ENCODE measurements at regions not wholly inside any gene's neighbourhood (a gene's known extent, or its start where the extent isn't known, plus 50 kb on each side); places are given as distances from the start of the nearest gene placed in this dataset.

DNA sequence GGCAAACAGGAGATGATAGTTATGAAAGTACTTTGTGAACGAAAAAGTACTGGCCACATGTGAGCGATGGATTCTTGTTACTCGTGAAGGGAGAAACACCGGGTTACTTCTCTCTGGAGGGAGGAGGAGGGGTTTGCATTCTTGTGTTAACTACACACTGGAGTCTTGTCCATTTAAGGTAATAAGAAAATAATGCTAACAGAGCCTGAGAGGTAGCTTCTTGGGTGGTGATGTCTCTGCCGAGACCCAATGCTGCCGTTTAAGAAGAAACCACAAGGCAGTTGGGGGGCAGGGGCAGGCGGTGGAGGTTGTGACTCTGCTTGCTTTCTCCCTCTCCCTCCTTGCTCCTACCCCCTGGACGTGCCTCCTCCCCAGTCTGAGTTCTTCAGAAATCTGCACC lies 100.9 kb upstream of the ROPN1 start:
- Histone ChIP-seq H3K27me3 (no peaks in the 10 kb centered on the region), H3K36me3 (peaks cover 0 to 4% (median 0%) of the 10 kb centered on the region in 4 donors), H3K4me3 (no peak overlapping the region), H3K27ac (no peak overlapping the region), H3K9me3 (no peaks in the 10 kb centered on the region), H3K4me1 (no peaks in the 10 kb centered on the region)
- TF ChIP-seq CTCF (IDR thresholded peaks at IDR 0.05) (no peak), POLR2AphosphoS5 (IDR thresholded peaks at IDR 0.05) (no peak), POLR2A (IDR thresholded peaks at IDR 0.05) (no peak), EP300 (IDR thresholded peaks at IDR 0.05) (no peak)
- intact Hi-C loops (cut with DNase I; ENCODE audit: low total_unique reads) = no loop called here
- 68 to 74% (median 72%) methylated on average over 8 of the region's 8 CpGs for WGBS, 5 donors
- no peak for DNase-seq

GRCh38 chr3:124094496-124094895 lies 102.6 kb upstream of the ROPN1 start:
- Histone ChIP-seq H3K4me3 (no peak overlapping the region), H3K27ac (no peak overlapping the region), H3K36me3 (peaks cover 0 to 4% (median 0%) of the 10 kb centered on the region in 4 donors), H3K9me3 (no peaks in the 10 kb centered on the region), H3K27me3 (no peaks in the 10 kb centered on the region), H3K4me1 (no peaks in the 10 kb centered on the region)
- DNase-seq = peak in 1 of 2 donors; percentile 34
- 78 to 94% (median 90%) methylated on average over 20 of the region's 20 CpGs for WGBS, 5 donors
- TF ChIP-seq POLR2AphosphoS5 (IDR thresholded peaks at IDR 0.05) (no peak), CTCF (IDR thresholded peaks at IDR 0.05) (no peak), POLR2A (IDR thresholded peaks at IDR 0.05) (no peak), EP300 (IDR thresholded peaks at IDR 0.05) (no peak)
- intact Hi-C loops (cut with DNase I; ENCODE audit: low total_unique reads) = no loop called here

DNA sequence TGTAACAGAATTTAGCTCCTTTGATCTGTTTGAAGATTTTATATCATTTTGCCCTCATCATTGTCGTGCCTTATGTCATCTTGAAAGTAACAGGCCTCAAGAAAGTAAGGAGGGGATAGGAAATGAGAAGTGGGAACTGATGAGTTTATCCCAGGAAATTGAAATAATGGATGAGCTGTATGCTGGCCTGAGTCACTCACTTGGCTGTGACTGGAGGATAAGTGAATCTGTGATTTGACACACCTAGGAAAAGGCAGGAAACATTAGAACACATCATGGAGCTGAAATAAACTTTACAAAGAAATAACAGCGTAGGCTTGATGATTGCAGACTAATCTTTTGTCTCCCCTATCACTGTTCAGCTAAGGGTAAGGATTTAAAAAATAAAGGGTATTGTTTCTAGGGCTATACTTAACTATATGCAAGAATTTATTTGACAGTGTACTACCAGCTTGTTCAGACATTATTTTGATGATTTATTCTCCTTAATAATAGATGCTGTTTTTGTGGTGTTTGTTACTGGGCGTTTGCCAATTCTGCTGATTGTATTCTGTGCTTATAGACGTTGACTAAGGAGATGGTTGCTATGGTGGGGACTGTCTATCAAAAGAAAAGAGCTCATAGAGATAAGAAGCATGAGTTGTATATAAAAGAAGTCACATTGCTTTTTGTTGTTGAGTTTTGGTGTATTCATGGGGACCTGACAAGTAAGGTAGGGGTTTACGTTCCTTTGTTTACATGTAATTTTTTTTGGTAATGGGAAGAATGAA lies 105.6 kb upstream of the ROPN1 start:
- TF ChIP-seq CTCF (IDR thresholded peaks at IDR 0.05) (no peak), POLR2A (IDR thresholded peaks at IDR 0.05) (no peak), EP300 (IDR thresholded peaks at IDR 0.05) (no peak), POLR2AphosphoS5 (IDR thresholded peaks at IDR 0.05) (no peak)
- H3K36me3 ChIP-seq = peaks cover 0 to 4% (median 0%) of the 10 kb centered on the region in 4 donors
- H3K9me3 ChIP-seq = no peaks in the 10 kb centered on the region
- no peak overlapping the region for H3K27ac ChIP-seq
- H3K4me3 ChIP-seq = no peak overlapping the region
- WGBS, 5 donors = 47 to 57% (median 54%) methylated on average over 5 of the region's 5 CpGs
- no peaks in the 10 kb centered on the region for H3K4me1 ChIP-seq
- H3K27me3 ChIP-seq = no peaks in the 10 kb centered on the region
- intact Hi-C loops (cut with DNase I; ENCODE audit: low total_unique reads) = no loop called here
- no peak for DNase-seq

GRCh38 chr3:124101643-124102042 lies 109.7 kb upstream of the ROPN1 start:
- Histone ChIP-seq H3K4me3 (no peak overlapping the region), H3K36me3 (no peaks in the 10 kb centered on the region), H3K9me3 (no peaks in the 10 kb centered on the region), H3K4me1 (no peaks in the 10 kb centered on the region), H3K27ac (no peak overlapping the region), H3K27me3 (no peaks in the 10 kb centered on the region)
- intact Hi-C loops (cut with DNase I; ENCODE audit: low total_unique reads) = no loop called here
- DNase-seq = no peak
- 91 to 96% (median 93%) methylated on average over 2 of the region's 2 CpGs for WGBS, 5 donors
- TF ChIP-seq POLR2A (IDR thresholded peaks at IDR 0.05) = no peak
- TF ChIP-seq CTCF (IDR thresholded peaks at IDR 0.05) = no peak
- no peak for TF ChIP-seq EP300 (IDR thresholded peaks at IDR 0.05)
- TF ChIP-seq POLR2AphosphoS5 (IDR thresholded peaks at IDR 0.05) = no peak

All from stomach (tissue), 8 donors.